LoVo (cell line): ENCODE measurements at regions not wholly inside any gene's neighbourhood (a gene's known extent, or its start where the extent isn't known, plus 50 kb on each side); places are given as distances from the start of the nearest gene placed in this dataset.

Experiments used
- DNase-seq: peaks from one replicate; pipeline ENCODE4 v3.0.0-alpha.2; 2016; ENCODE audit warnings: low spot score

DNA sequence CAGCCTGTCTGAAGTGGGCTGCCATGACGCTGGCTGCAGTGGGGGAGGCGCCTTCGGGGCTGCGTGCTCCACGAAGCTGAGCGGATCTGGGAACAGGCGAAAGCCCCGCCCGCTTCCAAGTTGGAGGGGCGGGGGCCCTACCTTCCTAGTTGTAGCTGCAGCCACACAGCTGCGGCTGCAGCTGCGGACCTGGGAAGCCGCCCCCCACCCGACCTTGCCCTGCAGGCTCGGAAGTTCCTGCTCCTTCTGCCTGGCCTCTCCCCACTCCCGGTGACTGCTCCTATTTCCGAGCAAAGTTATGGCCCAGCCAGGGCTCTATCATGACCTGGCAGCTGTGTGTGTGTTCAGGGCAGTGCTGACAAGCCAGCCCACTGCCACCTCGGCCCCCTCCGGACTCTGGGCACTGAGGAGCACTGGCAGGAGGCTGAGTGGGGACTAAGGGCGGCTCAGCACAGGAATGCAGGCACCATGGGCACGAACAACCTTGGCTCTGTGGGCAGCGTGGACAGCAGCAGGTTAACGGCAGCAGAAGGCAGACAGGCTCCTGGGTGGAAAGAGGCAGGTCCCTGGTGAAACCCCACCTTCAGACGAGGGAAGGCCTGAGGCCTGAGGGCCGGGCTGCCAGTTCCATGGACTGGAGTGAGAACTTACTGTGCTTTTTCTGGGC is 352.4 kb upstream of the TMCO5A start:
- no peak for DNase-seq

DNA sequence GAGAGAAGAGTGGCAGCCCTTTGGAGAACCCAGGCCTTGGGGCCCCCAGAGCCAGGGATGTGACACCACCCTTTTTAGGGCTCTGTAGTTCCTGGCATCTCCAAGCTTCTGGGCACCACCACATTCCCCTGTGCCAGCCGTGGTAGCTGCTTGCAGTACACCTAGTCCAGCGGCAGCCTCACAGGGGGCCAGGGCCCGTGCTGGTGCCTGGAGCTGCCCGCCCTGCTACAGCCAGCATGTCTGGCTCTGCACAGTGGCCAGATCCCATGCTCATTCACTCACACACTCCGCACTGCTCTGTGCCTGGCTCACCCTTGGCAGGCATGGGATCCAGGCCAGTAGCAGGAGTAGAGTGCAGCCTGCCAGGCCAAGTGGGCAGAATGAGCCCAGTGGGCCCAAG is 351.6 kb upstream of the TMCO5A start:
- no peak for DNase-seq

DNA sequence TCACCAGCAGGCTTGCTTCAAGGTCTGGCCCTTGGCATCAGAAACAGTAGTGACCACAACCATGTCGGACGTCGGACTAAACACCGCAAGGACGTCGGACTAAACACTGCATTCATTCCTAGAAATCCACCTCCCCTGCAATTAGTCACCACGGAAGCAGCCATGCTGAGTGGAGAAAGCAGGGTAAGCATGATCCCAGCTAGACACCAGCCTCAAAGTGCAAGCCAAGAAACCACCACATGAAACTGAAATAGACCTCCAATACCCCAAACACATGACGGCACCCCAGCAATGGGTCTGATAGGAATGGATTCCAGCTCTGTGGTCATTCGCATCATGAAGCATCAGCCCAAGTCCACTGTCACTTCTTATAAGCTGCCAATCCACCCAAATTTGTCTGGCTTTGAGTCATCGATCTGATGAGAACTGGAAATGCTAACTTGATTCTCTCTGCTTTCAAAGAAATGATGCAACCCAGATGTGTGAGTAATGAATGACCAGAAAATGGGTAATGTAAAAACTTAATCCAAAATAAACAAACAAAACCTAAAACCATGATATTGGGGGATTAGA is 348.3 kb upstream of the TMCO5A start:
- DNase-seq: no peak

DNA sequence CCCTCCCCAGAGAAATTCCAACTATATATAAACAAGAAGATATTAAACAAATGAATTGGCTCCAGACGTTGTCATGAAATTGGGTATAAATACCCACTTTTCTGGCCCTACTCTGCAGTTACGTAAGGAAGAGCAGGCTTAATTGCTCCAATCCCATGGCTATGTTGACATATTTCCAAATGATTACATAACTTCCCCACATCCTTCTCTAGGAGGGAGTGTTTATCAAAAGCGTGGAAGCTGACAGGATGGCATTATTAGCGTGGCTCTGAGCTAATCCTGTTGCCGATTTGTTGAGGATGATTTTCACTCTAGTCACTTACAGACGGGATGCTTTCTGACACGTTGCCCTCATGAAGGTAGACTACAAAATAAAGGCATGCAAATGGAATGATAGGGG is 347.5 kb upstream of the TMCO5A start:
- no peak for DNase-seq

DNA sequence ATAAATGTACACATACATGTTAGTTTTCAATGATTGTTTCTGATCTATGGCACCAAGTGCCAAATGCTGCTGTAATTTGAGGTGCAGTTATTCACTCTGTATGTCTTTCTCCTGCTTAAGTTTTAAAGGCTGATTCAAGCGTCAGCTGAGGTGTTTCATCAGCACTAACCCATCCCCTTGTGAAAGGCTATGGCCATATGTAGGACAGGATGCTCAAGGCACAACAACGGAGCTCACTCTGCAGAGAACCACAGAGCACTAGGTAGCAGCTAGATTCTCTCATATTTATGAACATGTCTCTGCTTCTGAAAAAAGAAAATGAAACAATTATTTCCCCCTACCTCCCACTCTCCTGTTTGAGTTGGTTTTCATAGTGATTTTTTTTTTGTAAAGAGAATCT is 340.0 kb upstream of the TMCO5A start:
- no peak for DNase-seq

DNA sequence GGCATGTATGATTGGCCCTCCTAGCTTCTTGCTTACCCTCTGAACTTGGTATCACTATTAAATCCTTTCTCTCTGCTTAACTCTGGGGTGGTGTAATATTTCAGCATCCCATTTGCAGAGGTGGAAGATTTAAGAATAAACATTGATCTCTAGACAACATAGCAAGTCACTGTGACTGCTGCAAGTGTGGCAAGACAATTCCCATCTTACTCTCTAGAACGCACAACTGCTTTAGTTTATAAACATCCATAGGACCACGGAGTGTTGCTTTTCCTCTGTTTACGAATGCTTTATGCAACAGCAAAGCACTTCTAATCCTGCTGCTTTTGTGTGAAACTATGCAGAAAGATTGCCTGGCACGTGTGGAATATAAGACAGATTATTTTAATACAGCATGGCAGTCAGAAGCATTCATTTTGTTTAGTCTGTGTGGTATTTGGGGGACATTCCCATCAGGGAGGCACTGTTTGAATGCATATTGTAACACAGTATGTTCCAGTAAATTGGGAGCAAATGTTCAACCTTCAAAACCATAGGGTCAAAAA is 338.9 kb upstream of the TMCO5A start:
- no peak for DNase-seq

DNA sequence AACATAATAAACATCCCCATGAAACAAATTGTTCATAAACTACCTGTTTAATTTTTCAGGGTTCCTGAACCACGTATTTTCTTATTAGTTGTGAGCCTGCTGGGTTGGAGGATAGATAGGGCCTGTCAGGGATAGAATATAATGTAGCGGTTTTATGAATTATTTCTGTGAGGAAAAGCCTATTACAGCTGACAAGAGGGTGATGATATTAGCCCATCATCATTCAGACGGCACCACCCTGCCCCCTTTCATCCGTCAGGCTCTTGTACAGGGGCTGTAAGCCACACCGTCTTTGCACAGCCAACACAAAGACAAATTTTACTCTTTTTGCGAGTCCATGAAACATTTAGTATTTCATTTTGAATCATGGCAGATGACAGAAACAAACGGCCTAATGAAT is 335.3 kb upstream of the TMCO5A start:
- DNase-seq: no peak

DNA sequence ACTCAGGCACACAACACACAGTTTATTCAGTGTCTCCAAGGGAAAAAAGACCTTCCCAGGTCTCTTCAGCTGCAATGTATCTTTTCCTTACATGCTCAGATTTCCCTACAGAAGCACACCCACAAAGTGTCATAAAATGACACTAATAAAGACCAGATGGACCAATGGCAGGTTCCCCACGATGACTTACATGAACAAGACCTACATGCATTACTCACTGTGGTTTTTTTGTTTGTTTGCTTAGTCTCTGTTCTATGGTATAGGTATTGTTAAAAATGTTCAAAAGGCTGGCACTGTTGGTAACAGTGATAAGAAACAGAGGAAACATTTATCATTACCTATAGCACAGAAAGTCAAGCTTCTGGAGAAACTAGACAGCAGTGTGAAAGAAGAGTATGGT is 318.2 kb upstream of the TMCO5A start:
- DNase-seq: no peak

DNA sequence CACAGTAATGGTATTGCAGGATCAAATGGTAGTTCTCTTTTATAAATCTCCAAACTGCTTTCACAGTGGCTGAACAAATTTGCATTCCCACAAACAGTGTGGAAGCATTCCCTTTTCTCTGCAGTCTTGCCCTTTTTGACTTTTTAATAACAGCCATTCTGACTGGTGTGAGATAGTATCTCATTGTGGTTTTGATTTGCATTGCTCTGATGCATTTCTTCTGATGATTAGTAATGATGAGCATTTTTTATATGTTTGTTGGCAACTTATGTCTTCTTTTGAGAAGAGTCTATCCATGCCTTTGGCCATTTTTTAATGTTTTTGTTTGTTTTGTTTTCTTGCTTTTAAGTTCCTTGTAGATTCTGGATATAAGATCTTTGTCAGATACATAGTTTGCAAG is 316.1 kb upstream of the TMCO5A start:
- no peak for DNase-seq

DNA sequence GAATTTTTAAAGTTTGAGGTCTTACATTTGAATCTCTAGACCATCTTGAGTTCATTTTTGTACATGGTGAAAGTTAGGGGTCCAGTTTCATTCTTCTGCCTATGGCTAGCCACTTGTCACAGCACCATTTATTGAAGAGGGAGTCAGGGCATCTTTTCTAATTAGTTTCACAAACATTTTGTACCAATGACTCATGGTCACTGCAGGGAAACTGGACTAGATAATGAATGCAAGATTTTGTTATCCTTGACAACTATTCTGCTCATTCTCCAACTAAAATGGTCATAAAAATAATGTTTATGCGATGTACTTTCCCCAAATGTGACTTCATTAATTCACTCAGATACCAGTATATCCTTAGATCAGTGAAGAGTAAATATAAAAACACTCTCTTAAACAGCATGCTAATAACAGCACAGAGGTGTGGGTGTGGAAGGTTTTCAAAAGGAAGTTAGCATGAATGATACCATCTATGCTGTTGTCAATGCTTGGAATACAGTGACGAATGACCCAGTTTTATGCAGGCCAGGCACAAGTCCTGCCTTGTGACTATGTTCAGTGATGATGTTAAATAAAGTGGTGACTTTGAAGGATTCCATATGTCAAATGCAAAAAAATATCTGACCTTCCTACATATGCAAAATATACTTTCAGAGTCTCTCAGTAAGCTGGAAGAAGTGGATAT is 314.9 kb upstream of the TMCO5A start:
- DNase-seq: no peak

DNA sequence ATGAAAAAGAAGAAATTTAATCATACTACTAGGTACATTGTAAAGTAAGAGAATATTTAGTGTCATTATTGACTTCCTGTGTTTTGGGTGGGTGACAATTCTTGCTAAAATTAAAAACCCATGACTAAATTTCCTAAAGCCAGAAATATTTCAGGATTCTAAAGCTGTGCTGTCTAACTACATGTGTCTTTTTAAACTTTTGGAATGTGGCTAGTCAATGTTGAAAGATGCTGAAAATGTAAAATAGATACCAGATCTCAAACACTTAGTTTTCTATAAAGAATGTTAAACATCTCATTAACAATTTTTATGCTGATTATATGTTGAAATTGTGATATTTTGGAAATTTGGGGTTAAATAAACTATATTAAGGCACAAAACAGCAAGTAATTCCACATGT is 308.9 kb upstream of the TMCO5A start:
- no peak for DNase-seq

DNA sequence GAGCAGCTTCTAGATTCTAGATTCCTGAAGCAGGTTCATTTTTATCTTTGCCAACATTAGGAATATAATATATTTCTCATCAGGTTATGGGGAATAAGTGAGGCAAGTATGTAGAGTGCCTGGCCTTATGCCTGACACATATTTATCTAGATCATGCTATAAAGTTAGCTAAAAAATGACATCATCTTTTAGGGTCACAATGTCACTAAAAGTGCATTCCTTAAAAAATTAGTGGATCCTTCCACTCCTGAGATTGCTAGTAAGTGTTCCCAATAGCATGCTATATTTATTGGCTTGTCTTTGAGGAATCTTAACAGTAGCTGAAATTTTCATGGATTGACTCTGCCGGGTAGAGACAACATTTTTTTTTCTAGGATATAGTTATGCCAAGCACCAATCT is 305.9 kb upstream of the TMCO5A start:
- no peak for DNase-seq

DNA sequence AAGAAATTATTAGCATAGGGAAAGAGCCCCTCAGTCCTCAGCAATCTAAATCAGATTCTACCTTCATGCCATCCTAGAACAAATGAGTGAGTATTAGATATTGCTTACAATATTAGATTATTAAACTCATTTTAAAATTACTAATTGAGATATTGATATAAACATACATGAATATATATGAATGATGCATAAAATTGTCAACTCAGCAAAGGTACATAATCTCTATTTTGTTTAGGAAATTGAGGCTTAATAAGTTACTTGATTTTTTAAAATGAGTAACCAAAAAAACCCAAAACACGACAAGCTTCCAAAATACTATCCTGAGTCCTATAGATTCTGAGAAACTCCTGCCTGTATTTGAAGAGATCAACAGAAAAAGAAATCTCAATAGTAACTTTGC is 297.7 kb upstream of the TMCO5A start:
- DNase-seq: no peak

DNA sequence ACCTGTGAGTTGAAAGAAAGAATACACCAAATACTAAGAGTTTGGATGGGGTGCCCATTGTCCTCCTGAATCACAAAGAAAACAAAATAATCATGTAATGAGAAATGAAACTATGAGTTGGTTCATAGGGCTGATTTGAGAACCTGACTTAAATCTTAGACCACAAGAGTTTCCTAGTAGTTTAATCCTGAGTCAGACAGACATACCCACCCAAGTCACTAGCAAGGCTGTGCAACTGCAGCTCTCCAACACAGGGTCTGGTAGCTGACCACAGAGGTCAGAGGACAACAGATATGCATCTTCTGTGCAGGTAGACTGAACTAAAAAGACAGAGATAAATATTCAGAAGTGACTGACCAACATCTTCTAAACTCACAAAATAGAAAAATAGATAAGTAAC is 296.3 kb upstream of the TMCO5A start:
- DNase-seq: no peak

DNA sequence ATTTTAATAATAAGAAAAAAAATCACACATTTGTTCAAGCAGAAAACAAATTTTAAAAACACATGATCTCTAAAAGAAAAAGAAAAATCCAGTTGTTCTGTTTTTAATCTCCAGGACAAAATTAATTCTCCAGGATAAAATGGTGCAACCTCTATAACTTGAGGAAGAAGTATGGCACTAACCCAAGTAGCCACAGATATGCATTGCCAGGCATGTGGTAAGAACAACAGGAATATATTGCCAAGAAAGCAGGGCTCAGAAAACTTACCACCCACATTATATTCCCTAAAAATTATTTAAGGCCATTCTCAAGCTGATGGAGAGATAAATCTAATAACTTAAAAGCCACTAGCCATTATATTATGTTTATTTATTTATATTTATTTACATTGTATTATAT is 295.7 kb upstream of the TMCO5A start:
- no peak for DNase-seq

DNA sequence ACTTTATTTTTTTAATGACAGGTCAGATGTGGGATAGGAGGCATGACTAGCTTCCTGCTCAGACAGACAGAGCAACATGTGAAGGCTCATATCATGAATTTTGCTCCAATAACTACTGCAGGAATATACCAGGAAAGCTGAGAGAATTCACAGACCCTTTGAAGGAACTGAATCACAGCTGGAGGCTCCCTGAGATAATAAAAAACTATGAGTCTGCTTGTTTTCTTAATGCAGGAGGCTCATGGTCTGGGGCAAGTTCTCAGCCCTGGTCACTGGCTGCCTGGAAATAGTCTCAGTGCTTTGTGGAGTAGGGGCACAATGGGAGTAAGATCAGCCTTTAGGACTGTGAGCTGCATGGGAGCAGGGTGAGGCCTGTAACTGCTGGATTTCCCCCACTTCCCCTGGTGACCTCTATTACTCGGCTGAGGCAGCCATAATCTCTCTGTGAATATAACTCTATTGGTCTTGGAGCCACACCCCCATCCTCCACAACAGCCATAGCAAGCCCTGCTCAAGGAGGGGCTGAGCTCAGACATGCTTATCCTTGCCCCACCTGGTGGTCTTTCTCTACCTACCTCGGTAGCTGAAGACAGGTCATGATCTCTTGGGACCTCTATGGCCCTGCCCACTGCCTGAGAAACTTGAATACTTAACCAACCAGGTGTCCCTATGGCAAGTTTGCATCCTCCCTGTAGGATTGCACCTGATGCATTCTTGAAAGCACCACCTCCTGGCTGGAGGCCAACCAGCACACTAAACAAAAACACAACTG is 281.6 kb upstream of the TMCO5A start:
- no peak for DNase-seq

DNA sequence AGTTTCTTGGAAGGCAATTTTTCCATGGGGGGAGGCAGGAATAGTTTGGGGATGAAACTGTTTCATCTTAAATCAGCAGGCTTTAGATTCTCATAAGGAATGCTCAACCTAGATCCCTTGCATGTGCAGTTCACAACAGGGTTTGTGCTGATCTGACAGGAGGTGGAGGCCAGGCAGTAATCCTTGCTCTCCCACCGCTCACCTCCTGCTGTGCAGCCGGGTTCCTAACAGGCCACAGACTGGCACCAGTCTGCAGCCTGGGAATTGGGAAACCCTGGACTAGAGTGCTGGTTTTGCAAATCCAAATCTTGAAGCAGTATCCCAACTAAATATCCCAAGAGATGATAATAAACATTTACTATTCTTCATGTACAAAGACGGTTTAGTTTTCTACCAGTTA is 256.3 kb upstream of the TMCO5A start:
- no peak for DNase-seq

DNA sequence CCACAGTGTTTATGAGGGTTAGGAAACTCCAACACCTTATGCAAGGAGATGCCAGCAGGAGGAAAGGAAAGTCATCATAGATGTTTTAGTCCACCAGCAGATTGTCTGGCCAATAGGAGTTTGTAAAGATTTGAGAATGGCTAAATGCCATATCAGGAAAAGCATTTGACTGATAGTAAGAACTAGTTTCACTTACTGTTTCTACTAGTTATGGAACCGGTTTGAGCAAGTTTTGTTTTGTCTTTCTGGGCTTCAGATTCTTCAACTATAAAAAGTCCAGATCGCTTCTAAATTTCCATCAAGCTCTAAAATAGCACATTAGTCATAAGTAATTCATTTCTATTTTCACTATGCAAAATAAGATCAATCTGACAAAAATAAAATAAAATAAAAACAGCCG is 254.8 kb upstream of the TMCO5A start:
- no peak for DNase-seq

DNA sequence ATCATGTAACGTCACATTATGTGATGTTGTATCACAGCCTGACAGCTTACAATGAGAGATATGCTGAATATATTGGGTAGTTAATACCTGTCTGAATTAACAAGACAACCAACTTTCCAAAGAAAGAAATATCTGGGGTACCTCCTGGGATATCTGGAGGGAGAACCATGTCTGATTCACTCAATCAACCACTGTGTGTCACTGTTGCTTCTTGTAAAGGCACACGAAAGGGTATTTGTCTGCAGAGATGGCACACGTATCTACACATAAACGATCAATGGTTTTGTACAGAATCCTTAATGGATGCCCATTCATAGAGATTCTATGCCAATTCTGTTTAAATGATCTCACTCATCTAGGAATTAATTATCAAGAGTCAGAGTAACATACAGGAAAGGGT is 252.1 kb upstream of the TMCO5A start:
- no peak for DNase-seq

DNA sequence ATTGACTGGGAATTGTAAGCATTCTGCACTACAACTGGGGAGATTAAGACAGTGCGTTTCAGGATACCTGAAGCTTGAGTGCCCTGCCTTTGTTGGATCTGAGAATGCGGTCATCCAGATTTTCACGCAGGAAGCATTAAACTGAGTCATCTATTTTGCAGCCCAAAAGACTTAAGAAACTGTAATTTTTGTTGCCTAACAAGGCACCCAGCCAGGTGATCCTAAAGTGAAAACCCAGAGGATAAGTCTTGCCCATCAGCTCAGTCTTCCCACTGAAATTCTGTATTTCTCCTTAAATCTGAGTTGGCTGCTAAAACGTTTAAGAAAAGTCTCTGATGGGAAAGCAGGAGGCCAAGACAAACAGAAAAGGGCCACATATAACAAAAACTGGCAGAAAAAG is 242.5 kb upstream of the TMCO5A start:
- no peak for DNase-seq

DNA sequence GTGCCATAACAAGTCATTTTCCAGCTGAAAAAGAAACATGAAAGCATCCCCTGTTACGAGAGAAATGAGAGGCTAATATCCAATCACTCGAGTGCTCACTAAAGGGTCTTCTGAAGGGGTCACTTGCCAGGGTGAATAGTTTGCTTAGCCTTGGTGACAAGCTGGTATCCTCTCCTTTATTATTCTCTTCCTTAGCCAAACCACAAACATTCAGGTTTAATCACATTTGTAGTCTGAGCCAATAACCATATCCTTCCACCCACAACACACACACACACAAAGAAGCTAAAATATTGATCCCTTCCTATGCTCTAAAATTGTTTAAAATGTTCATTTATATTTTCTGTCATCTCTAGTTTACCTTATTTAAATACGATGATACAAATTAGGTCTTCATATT is 240.5 kb upstream of the TMCO5A start:
- DNase-seq: no peak

DNA sequence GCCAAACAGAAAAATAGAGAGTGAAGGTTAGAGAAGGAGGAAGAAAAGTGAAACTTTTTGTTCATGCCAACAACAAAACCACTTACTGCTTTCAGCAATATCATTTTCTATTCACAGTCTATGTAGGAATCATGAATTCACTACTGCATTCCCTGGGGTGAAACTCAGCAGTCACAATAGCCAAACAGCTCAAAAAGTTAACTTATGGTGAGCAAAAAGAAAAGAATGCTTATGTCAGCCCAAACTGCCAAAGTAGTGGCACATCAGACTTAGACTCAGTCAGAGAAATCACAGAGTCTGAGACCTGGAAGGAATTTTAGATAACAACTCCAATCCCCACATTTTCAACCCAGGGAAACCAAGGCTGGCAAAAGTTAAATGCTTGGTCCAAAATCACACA is 238.7 kb upstream of the TMCO5A start:
- no peak for DNase-seq

DNA sequence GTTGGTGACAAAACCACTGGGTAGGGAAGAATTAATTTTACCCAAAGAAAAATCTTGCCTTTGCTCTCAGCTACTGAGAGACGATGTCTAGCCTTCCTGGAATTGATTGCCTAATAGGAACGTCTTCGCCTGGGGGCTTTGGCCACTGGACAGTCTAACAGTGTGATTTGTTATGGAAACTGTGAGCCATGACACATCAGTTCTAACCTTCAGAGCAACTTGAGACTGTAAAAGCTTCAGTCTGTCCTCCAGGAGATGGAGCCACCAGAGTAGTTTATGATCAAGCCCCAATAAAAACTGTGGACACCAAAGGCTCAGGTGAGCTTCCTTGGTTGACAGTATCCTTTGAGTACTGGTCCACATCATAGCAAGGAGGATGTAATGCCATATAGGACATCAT is 235.8 kb upstream of the TMCO5A start:
- DNase-seq: no peak
